ENCODE measurements at regions not wholly inside any gene's neighbourhood (a gene's known extent, or its start where the extent isn't known, plus 50 kb on each side); places are given as distances from the start of the nearest gene placed in this dataset.

DNA sequence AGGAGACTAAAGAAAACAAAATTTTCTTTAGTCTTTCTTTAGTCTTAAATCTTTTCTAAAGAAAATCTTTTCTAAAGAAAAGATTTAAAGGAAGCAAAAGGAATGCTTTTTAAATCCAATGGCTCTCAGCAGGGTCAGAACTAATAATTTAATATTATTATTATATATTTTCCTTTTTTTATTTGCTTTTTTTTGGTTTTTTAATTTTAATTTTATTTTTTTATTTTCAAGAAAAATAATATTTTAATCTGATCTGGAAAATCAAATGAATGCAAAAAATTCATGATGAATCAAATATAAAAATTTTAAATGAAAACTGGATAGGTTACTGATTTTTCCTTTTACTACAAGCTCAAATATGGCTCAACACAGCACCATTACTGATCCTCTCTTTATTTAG, 70.7 kb upstream of the HECW1 start:
- H3T11ph ChIP-seq (ENCODE audit: low read length): no peak overlapping the region
- Mint-ChIP-seq H3K36me3 (ENCODE audit: insufficient read depth in 1 of 3, low read depth in 3 of 3) (no peaks in the 10 kb centered on the region), H3K9me3 (peaks cover 0 to 3% of the 10 kb centered on the region in 2 experiments; a peak in 2 of 5 replicates), H3K27ac (no peak overlapping the region), H3K27me3 (ENCODE audit: low read depth) (no peaks in the 10 kb centered on the region), H3K4me3 (no peak overlapping the region), H3K4me1 (peaks cover 24 to 26% of the 10 kb centered on the region in 2 experiments)
- H2AFZ ChIP-seq (ENCODE audit: low read length): no peak overlapping the region
- H3K9me3 ChIP-seq (ENCODE audit: control insufficient read depth, low read depth, low read length): no peaks in the 10 kb centered on the region
- H3K56ac ChIP-seq (ENCODE audit: insufficient read length, low read depth, low read length): no peak overlapping the region
- H2BK120ac ChIP-seq (ENCODE audit: low read depth, low read length, poor library complexity, severe bottlenecking): no peak overlapping the region
- H3K9ac ChIP-seq (ENCODE audit: extremely low read depth, insufficient read length, low read length): no peak overlapping the region
- H3K4me2 ChIP-seq (ENCODE audit: insufficient read depth, insufficient read length, low read length): no peak overlapping the region
- no peak overlapping the region for H2BK5ac ChIP-seq (ENCODE audit: insufficient read length, low read length)
- H2BK15ac ChIP-seq (ENCODE audit: low read depth, low read length): no peak overlapping the region
- no peak overlapping the region for H4K8ac ChIP-seq (replicated peaks; ENCODE audit: insufficient read length, low read depth, low read length)
- no peaks in the 10 kb centered on the region for H3K27me3 ChIP-seq (ENCODE audit: insufficient read depth, low read length)
- H3K18ac ChIP-seq (ENCODE audit: insufficient read length, low read depth, low read length): no peak overlapping the region
- no peaks in the 10 kb centered on the region for H3K79me1 ChIP-seq (ENCODE audit: insufficient read depth, low read depth, low read length, poor library complexity, severe bottlenecking)
- no peaks in the 10 kb centered on the region for H3K23me2 ChIP-seq (ENCODE audit: insufficient read length, low read depth, low read length, poor library complexity, severe bottlenecking)
- H3K23ac ChIP-seq (ENCODE audit: insufficient read length, low read depth, low read length): no peak overlapping the region
- DNase-seq: no peak
- no peaks in the 10 kb centered on the region for H4K20me1 ChIP-seq (ENCODE audit: control insufficient read depth, insufficient read depth, insufficient read length)
- TF ChIP-seq, protein P1, sequence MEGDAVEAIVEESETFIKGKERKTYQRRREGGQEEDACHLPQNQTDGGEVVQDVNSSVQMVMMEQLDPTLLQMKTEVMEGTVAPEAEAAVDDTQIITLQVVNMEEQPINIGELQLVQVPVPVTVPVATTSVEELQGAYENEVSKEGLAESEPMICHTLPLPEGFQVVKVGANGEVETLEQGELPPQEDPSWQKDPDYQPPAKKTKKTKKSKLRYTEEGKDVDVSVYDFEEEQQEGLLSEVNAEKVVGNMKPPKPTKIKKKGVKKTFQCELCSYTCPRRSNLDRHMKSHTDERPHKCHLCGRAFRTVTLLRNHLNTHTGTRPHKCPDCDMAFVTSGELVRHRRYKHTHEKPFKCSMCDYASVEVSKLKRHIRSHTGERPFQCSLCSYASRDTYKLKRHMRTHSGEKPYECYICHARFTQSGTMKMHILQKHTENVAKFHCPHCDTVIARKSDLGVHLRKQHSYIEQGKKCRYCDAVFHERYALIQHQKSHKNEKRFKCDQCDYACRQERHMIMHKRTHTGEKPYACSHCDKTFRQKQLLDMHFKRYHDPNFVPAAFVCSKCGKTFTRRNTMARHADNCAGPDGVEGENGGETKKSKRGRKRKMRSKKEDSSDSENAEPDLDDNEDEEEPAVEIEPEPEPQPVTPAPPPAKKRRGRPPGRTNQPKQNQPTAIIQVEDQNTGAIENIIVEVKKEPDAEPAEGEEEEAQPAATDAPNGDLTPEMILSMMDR (conservative IDR thresholded peaks at IDR 0.05): no peak
- no peaks in the 10 kb centered on the region for H3K79me2 ChIP-seq (ENCODE audit: insufficient read depth, low read length)
- H2AK5ac ChIP-seq (ENCODE audit: insufficient read length, low read length): no peak overlapping the region
- no peak overlapping the region for H3K14ac ChIP-seq (ENCODE audit: insufficient read depth, low read length)
- no peak overlapping the region for H2BK12ac ChIP-seq (ENCODE audit: insufficient read length, low read depth, low read length)
- no peak overlapping the region for H2BK20ac ChIP-seq (ENCODE audit: low read depth, low read length, poor library complexity, severe bottlenecking)
- H3K4me1 ChIP-seq (ENCODE audit: insufficient read depth, low read length): peaks cover 9% of the 10 kb centered on the region; the same call in 1 of the 2 replicates
- no peak overlapping the region for H3K27ac ChIP-seq (ENCODE audit: insufficient read length, low read depth, low read length)
- H4K5ac ChIP-seq (ENCODE audit: insufficient read length, low read depth, low read length): no peak overlapping the region
- H3K4ac ChIP-seq (ENCODE audit: low read depth, low read length): no peak overlapping the region
- H4K91ac ChIP-seq (ENCODE audit: insufficient read length, low read depth, low read length): no peak overlapping the region

Data from H9 (cell line).